ENCODE measurements at regions not wholly inside any gene's neighbourhood (a gene's known extent, or its start where the extent isn't known, plus 50 kb on each side); places are given as distances from the start of the nearest gene placed in this dataset.

DNA sequence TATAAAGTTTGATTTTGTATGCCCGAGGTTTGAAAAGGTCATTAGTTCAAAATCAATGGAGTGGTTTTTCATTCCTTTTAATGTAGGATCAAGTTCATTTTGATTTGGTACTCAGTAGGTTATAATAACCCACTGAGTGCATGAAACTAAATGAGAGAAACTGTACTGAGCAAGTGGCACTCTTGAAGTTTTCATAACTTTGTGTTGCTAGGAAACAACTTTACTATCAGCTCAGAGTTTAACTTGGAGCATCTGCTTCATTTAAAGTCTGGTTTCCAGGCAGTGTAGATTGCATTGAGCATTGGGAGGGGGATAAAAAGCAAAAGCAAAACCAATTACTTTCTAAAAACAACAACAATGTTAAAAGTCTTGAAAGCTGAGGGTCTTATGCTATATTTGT, 1361.6 kb upstream of the CHAC2 start:
- TF ChIP-seq POLR2AphosphoS5 (IDR thresholded peaks at IDR 0.05; ENCODE audit: low read depth, low read length), result no peak
- TF ChIP-seq SIN3A (IDR thresholded peaks at IDR 0.05; ENCODE audit: borderline replicate concordance, insufficient read depth, low read length), result no peak
- TF ChIP-seq FOXP2 (optimal IDR thresholded peaks at IDR 0.05; ENCODE audit: borderline replicate concordance, extremely low read depth, extremely low read length, insufficient read depth), result no peak
- no peak for TF ChIP-seq TAF1 (IDR thresholded peaks at IDR 0.05; ENCODE audit: borderline replicate concordance, insufficient read depth, low read length)
- TF ChIP-seq REST (IDR thresholded peaks at IDR 0.05; ENCODE audit: insufficient read depth in 1 of 2, low read depth in 2 of 2, low read length in 2 of 2), result no peak

GRCh38 chr2:52404866-52405265, 1362.7 kb upstream of the CHAC2 start:
- no peak for TF ChIP-seq POLR2AphosphoS5 (IDR thresholded peaks at IDR 0.05; ENCODE audit: low read depth, low read length)
- no peak for TF ChIP-seq TAF1 (IDR thresholded peaks at IDR 0.05; ENCODE audit: borderline replicate concordance, insufficient read depth, low read length)
- no peak for TF ChIP-seq REST (IDR thresholded peaks at IDR 0.05; ENCODE audit: insufficient read depth in 1 of 2, low read depth in 2 of 2, low read length in 2 of 2)
- TF ChIP-seq FOXP2 (optimal IDR thresholded peaks at IDR 0.05; ENCODE audit: borderline replicate concordance, extremely low read depth, extremely low read length, insufficient read depth), result no peak
- TF ChIP-seq SIN3A (IDR thresholded peaks at IDR 0.05; ENCODE audit: borderline replicate concordance, insufficient read depth, low read length), result no peak

- TF ChIP-seq REST (IDR thresholded peaks at IDR 0.05; ENCODE audit: insufficient read depth in 1 of 2, low read depth in 2 of 2, low read length in 2 of 2) (no peak), POLR2AphosphoS5 (IDR thresholded peaks at IDR 0.05; ENCODE audit: low read depth, low read length) (no peak), TAF1 (IDR thresholded peaks at IDR 0.05; ENCODE audit: borderline replicate concordance, insufficient read depth, low read length) (no peak), FOXP2 (optimal IDR thresholded peaks at IDR 0.05; ENCODE audit: borderline replicate concordance, extremely low read depth, extremely low read length, insufficient read depth) (no peak), SIN3A (IDR thresholded peaks at IDR 0.05; ENCODE audit: borderline replicate concordance, insufficient read depth, low read length) (no peak)
These were observed 1363.6 kb upstream of the CHAC2 start for GRCh38 chr2:52404046-52404445.

- TF ChIP-seq POLR2AphosphoS5 (IDR thresholded peaks at IDR 0.05; ENCODE audit: low read depth, low read length), result no peak
- no peak for TF ChIP-seq REST (IDR thresholded peaks at IDR 0.05; ENCODE audit: insufficient read depth in 1 of 2, low read depth in 2 of 2, low read length in 2 of 2)
- no peak for TF ChIP-seq TAF1 (IDR thresholded peaks at IDR 0.05; ENCODE audit: borderline replicate concordance, insufficient read depth, low read length)
- no peak for TF ChIP-seq SIN3A (IDR thresholded peaks at IDR 0.05; ENCODE audit: borderline replicate concordance, insufficient read depth, low read length)
- TF ChIP-seq FOXP2 (optimal IDR thresholded peaks at IDR 0.05; ENCODE audit: borderline replicate concordance, extremely low read depth, extremely low read length, insufficient read depth), result no peak
These were observed 1365.5 kb upstream of the CHAC2 start for GRCh38 chr2:52402128-52402527.

GRCh38 chr2:52396836-52397235, 1364.9 kb upstream of the NRXN1 start:
- no peak for TF ChIP-seq FOXP2 (optimal IDR thresholded peaks at IDR 0.05; ENCODE audit: borderline replicate concordance, extremely low read depth, extremely low read length, insufficient read depth)
- TF ChIP-seq POLR2AphosphoS5 (IDR thresholded peaks at IDR 0.05; ENCODE audit: low read depth, low read length), result no peak
- no peak for TF ChIP-seq SIN3A (IDR thresholded peaks at IDR 0.05; ENCODE audit: borderline replicate concordance, insufficient read depth, low read length)
- TF ChIP-seq TAF1 (IDR thresholded peaks at IDR 0.05; ENCODE audit: borderline replicate concordance, insufficient read depth, low read length), result no peak
- TF ChIP-seq REST (IDR thresholded peaks at IDR 0.05; ENCODE audit: insufficient read depth in 1 of 2, low read depth in 2 of 2, low read length in 2 of 2), result no peak

All from PFSK-1 (cell line).